Activated CD4-positive, CD25-positive, alpha-beta regulatory T cell treated with anti-CD3 and anti-CD28 coated beads, Interleukin-2, amount 50 U/mL, for 24 hours (primary cell): ENCODE measurements at regions not wholly inside any gene's neighbourhood (a gene's known extent, or its start where the extent isn't known, plus 50 kb on each side); places are given as distances from the start of the nearest gene placed in this dataset.
"Not testable (repeated sequence)": the region's sequence is repeated elsewhere in the genome, so short reads cannot be mapped to it uniquely, and the experiment has no call there.

ENCODE experiments used
- ATAC-seq, 2 donors: fragments of 150-1000 bp; cut with Tn5 transposase; one replicate each; pipeline ENCODE4 v1.10.0; 2021; ENCODE audit warnings: mild to moderate bottlenecking in 1 of 2, moderate library complexity in 1 of 2

DNA sequence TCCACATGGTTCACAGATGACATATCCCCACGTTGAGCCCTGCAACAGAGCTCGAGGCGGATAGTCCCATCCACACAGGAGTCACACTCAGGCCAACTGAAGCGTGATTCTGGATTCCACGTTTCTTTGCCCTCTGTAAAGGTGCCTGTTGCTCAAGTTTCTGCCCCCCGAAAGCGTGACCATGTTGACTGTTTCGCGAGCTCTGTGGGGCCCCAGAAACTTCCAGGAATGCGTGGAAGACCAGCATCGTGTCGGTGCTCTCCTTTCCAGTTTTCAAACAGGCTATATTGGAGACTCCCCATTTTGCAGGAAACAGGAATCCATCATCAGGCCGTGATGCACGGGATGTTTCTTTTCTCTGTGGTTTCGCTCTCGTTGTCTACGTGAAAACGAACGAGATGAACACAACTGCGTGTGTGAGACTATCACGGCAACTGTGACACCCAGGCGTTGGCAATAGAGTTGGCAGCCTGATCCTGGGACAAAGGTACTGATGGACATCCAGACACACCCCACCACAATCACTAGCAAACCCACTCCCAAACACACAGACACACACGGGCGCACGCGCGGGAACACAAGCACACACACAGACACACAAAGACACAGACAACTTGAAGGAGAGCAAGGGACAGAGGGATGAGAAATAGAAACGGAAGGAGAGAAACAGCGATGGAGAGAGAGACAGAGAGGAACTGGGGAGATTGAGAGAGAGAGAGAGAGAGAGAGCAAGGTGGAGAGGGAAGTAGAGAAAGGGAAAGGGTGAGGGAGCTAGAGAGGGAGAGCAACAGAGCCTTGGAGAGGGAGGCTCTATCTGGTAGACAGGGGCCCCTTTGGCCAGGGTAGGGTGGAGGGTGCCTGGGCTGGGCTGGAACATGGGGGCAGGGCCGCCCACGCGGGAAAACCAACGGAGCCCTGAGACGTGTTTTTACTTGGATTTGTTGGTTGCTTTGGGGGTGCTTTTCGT, 1609.3 kb downstream of the SPATA31A7 start:
- not testable (repeated sequence) for ATAC-seq

DNA sequence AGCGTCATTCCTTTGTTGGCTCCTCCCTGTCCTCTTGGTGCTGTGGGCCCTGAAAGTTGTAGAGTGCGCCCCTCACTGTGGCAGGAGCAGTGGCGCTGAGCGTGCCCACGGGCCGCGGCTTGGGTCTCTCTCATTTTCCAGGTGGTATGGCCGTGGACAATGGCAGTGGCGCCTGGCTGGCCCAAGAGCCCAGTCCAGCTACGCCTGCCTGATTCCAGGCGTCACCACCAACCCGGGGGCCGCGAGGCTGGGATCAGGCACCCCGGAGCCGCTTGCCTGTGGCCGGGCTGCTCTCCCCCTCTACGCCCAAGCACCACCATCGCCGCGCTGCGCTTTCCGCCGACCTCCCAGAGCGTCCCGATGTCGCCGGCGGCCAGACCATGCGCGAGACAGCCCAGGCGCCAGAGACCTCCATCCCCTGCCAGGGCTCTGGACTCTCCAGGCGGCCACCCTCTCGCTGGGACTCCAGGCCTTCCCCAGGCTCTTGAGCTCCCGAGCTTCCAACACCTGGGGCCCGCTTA, 1610.1 kb downstream of the SPATA31A7 start:
- not testable (repeated sequence) for ATAC-seq

DNA sequence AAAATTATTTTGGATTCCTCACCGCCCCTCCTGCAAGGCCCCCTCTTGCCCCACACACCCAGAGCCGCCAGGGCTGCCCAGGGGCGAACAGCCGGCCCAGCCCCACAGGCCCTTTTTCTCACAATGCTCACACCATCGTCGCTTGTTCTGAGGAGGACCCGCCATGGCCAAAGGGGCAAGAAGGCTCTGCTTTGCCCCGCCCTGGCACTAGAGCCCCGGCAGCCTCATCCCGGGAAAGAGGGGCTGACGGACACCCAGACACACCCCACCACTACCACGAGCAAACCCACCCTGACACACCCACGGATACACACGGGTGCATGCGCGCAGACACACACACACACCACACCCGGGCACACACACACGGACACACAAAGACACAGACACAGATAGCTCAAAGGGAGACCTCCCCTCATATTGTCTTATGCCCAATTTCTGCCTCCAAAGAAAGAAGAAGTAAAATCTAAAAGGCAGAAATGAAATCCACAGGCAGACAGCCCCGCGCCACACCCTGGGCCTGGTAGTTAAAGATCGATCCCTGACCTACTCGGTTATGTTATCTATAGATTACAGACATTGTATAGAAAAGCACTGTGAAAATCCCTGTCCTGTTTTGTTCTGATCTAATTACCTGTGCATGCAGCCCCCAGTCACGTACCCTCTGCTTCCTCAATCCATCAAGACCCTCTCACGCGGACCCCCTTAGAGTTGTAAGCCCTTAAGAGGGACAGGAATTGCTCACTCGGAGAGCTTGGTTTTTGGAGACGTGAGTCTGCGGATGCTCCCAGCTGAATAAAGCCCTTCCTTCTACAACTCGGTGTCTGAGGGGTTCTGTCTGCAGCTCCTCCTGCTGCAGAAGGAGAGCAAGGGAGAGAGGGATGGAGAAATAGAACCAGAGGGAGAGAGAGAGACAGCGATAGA, 1610.9 kb downstream of the SPATA31A7 start:
- ATAC-seq, result not testable (repeated sequence)

DNA sequence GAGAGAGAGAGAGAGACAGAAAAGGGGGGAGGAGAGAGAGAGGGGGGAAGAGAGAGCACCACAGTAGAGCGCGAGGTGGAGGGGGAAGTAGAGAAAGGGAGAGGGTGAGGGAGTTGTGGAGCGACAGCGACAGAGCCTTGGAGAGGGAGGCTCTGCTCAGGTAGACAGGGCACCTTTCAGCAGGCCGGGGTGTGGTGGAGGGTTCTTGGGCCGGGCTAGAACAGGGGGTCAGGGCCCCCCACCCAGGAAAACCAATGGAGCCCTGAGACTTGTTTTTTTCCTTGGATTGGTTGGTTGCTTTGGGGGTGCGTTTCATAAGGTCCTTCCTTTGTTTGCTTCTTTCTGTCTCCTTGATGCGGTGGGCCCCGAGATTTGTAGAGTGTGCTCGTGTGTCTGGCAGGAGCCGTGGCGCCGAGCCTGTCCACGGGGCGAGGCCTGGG, 1611.6 kb downstream of the SPATA31A7 start:
- not testable (repeated sequence) for ATAC-seq

DNA sequence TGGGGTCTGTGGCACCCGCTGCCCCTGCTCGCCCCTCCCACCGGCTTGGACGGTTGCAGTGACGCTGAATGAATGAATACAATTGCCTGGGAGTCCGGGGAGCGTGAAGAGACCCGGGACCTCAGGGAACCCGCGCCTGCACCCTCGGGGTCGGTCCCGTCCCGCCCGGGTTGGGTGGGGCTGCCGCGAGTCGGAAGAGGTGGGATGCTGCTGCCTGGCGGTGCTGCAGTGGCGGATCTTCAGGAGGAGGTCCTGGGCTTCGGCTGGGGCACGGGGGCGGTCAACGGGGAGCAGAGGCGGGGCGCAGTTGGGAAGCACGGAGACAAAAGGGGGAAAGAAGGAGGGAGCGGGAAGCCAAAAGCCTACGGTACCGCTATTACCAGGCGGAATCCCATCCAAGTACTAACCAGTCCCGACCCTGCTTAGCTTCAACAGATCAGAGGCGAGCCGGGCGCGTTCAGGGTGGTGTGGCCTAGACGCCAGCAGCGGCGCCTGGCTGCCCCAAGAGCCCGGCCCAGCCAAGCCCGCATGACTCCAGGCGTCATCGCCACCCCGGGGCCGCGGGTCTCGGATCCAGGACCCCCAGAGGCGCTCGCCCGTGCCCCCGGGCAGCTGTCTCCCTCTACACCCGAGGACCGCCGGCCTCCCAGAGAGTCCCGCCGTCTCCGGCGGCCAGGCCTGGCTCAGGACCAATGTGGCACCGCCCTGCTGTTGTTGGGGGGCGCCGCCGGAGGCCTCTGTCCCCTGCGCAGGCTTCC, 1612.3 kb downstream of the SPATA31A7 start:
- ATAC-seq, result peak; percentile 93 to 97

DNA sequence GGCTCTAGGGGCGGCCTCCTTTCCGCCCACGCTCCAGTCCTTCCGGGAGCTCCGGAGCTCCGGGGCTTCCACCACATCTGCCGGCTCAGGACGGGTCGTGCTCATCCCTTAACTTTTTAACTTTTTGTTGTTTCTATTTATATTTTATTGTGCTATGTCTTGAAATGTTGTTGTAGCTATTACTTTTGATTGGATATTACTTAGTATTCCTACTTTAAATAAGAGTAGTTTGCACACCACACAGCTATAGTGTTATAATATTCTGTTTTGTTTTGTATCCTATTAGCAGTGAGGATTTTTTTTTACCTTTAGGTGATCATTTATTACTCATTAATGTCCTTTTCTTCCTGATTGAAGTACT, 1612.9 kb downstream of the SPATA31A7 start:
- not testable (repeated sequence) for ATAC-seq

DNA sequence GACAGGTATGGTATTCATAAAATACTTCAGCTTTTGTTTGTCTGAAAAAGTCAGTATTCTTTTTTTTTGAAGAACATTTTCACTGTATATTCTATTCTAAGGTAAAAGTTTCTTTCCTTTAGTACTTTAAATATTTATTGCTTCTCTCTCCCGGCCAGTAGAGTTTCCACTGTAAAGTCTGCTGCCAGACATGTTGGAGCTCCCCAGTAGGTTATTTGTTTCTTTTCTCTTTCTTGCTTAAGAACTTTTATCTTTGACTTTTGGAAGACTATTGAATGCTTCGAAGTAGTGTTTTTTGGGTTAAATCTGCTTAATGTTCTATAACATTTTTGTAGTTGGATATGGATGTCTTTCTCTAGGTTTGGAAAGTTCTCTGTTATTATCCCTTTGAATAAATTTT, 1613.3 kb downstream of the SPATA31A7 start:
- not testable (repeated sequence) for ATAC-seq

DNA sequence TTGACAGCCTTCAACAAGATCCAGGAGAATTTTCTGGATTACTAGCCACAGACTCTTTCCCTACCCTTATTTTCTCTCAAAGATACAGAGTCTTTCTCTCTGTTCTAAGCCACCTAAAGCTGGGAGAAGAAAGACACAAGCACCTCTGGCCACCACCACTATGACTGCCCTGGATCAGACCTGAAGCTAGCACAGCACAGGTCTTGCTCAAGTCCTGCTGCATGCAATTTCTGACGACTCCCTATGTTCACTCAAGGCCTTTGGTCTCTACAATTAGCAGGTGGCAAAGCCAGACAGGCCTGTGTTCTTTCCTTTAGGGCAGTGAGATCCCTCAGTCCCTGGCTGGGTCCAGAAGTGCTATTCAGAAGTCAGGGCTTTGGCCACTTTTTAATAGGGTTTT, 1614.5 kb downstream of the SPATA31A7 start:
- not testable (repeated sequence) for ATAC-seq

DNA sequence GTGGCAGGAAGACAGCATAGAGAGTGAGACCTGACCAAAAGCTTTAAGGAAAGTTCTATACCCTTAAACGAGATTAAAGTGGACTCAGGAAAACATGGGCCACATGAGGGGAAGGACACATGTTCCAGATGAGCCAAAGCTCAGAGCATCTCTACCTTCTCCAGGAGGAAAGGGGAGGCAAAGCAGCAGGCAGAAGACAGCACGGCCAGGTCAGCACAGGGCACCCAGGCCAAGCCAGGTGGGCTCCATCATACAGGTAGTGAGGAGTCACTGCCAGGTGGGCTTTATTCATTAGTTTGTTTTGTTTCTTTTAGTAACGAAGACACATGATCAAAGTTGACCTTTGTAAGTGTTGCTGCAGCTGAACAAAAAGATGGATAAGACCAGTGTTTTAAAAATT, 1617.6 kb downstream of the SPATA31A7 start:
- ATAC-seq, result not testable (repeated sequence)

DNA sequence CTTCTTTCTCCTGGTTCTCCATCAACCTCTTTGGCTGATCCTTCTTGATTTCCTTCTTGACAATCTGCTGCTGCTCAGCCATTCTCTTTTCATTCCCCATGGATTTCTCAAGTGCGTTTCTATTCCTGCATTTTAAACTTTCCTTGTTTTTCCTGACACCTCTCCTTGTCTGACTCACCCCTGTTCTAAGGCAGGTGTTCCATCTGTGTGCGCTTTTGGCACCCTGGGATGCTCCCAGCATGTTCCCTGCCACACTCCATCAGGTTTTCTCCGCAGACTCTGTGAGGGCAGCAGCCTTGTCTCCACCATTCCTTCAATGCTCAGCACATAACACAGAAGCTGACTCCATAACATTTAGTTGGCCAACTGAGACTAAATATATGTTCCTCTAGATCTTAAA, 1618.2 kb downstream of the SPATA31A7 start:
- not testable (repeated sequence) for ATAC-seq

DNA sequence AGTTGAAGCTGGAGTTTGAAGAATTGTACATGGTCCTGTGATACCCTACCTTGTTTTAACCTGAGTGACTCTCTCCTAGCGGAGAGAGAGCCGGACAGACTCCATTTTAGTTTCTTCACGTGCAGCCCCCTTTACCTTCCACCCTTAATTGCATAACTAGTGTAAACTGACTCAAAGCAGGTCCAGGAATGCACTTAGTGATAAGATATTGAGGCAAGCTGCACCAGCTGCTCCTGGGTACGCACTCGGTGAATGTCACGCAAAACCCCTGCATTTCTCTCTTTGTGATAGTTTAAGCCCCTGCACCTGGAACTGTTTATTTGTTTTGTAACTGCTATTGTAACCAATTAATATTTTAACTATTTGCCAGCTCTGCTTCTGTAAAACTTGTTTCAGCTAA, 1620.5 kb downstream of the SPATA31A7 start:
- ATAC-seq, result not testable (repeated sequence)

DNA sequence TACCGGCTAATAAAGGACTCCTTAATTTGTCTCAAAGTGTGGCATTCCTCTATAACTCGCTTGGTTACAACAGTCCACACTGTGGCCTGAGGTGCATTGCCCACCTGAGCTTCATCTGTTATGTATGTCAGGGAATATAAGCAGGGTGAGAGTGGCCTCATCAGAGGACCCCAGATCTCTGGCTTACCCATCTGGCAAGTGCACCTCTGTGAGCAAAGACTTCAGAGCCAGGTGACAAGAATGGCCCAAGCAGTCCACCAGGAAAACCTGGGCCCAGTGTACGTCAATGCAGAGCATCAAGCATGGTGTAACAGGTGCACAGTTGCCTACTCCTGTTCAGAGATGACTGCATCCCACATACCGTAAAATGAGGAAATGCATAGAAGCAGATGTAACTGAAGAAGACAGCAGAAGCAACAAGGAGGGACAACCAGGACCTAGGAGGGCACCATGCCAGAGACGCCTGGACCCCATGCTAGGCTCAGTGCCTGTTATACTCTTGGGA, 1621.0 kb downstream of the SPATA31A7 start:
- ATAC-seq, result not testable (repeated sequence)

DNA sequence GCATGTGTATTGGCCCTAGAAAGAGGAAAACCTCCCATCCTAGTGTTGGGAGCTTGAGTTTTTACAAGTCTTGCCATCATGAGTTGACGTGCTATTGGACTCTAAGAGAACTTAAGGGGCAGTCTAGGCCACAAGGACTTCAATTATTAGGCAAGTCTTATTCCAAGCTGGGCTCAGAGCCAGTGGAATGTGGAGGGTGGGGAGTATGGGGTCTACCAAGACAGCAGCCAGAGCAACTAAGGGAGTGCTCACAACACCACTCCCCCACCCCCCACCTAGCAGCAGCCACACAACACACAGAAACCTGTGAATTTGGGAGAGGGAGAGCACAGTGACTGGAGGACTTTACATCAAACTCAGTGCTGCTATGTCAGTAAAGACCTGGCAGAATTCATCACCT, 1625.6 kb downstream of the SPATA31A7 start:
- not testable (repeated sequence) for ATAC-seq

DNA sequence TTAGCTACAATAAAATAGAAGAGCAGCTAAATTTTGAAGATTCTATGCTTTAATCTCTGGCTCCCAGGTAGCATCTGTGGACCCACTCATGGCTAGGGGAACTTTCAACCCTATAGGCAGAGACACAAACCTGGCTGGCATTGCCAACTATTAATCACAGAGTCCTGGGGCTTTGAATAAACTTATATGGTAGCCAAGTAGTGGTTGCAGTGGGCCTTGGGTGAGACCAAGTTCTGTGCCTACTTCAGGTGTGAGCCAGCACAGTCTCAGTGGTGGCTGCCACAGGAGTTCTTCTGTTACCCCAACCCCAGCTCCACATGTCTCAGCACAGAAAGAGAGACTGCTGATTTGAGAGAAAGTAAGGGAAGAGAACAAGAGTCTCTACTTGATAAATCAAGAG, 1626.5 kb downstream of the SPATA31A7 start:
- not testable (repeated sequence) for ATAC-seq

DNA sequence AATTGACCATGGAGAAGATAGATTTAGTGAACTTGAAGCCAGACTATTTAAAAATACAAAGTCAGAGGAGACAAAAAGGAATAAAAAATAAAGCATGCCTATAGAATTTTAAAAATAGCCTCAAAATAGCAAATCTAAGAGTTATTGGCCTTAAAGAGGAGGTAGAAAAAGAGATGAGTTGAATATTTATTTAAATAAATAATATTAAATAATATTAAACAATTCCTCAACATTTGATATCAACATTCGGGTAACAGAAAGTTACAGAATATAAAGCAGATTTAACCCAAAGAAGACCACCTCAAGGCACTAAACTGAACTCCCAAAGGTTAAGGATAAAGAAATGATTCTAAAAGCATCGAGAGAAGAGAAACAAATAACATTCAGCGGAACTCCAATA, 1627.4 kb downstream of the SPATA31A7 start:
- not testable (repeated sequence) for ATAC-seq

DNA sequence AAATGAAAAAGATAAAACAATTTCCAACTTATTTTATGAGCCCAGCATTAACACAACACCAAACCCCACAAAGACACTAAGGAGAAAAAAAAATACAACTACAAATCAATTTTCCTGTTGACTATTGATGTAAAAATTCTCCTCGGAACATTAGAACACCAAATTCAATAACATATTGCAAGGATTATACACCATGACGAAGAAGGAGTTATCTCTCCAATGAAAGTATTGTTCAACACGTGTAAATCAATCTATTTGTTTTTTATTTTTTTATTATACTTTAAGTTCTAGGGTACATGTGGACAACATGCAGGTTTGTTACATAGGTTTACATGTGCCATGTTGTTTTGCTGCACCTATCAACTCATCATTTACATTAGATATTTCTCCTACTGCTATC, 1632.3 kb downstream of the SPATA31A7 start:
- not testable (repeated sequence) for ATAC-seq

DNA sequence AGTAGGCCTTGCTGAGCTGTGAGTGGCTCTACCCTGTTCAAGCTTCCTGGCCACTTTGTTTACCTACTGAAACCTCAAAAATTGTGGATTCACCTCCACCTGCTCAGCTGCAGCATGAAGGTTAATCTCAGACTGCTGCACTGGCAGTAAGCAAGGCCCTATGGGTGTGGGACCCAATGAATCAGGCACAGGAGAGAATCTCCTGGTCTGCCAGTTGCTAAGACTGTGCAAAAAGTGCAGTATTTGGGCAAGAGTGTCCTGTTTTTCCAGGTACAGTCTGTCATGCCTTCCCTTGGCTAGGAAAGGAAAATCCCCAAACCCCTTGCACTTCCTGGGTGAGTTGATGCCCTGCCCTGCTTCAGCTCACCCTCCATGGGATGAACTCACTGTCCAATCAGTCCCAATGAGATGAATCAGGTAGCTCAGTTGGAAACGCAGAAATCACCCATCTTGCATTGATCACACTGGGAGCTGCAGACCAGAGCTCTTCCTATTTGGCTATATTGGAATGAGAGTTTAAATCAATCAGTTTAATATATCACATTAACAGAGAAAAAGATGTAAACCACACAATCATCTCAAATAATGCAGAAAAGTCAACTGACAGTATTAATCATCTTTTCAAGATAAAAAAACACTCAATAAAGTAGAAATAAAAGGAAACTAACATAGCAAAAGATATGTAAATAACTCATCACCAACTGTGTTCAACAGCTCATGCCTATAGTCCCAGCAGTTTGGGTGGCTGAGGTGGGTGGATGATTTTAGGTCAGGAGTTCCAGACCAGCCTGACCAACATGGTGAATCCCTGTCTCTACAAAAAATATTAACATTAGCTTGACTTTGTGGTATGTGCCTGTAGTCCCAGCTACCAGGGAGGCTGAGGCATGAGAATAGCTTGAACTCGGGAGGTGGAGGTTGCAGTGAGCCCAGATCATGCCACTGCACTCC, 1638.4 kb downstream of the SPATA31A7 start:
- ATAC-seq, result not testable (repeated sequence)

DNA sequence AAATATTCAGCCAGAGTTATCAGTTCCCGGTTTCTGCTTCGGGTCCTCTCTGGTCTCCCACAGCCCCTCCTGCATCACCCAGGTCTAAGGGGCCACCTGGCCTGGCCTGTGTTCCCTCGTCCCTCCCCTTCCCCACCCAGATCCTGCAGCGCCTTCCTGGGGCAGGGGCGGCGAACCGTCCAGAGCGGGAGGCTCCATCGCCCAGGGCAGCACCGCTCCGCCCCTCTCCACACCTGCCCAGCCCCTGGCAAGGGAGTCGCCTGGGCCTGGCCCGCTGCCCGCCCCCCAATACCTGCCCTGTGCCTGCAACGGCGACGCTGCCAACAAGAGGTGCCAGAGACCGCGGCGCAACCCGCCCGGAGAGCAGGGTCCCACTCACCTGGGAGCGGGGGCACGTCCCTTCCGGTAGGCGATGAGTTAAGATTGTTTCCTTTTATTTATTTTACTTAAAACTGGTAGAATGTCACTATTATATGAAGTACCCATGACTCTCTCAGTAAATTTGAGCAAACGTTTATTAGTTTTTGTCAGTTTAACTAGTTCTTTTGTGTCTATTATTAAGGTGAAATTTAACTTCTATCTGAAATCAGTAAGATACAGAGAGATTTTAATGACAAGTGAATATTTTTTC, 1641.1 kb downstream of the SPATA31A7 start:
- ATAC-seq, result not testable (repeated sequence)

DNA sequence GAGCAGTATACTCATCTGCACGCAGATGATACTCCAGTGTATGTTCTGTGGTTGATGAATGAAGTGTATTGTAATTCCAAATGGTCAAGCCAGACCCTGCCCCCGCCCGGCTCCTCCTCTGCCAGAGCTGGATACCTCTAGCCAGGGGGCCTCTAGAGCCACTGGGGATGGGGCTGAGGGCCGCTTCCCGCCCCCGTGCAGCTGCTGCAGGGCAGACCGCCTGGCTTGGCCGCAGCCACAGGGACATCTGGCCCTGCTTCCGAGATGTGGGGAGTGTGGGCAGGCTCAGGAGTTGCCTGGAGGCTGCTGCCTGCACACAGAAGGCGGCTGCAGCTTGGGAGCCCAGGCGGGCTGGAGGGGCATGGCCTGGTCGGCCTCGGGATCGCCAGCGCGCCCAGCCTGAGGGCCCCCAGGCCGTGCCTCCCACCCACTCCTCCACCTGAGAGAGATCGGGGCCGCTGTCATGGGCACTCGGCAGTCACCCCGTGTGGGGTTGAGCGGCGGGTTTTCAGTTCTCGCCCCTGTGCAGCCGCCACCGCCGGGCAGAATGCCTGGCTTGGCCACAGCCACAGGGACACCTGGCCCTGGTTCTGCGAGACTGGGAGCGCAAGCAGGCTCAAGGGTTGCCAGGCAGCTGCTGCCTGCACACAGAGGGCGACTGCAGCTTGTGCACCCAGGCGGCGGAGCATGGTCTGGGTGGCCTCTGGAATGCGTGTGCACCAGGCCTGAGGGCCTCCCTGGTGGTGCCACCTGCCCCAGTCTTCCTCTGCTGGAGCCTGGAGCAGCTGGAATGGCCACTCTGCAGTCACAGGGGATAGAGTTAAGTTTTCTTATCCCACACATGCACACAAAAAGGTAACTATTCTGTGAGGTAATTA, 1643.7 kb downstream of the SPATA31A7 start:
- not testable (repeated sequence) for ATAC-seq
